Neural crest cell (in vitro differentiated cells): ENCODE measurements at regions not wholly inside any gene's neighbourhood (a gene's known extent, or its start where the extent isn't known, plus 50 kb on each side); places are given as distances from the start of the nearest gene placed in this dataset.

ENCODE experiments used
- DNase-seq: peaks from one replicate; pipeline ENCODE4 v3.0.0; 2021; ENCODE audit warnings: low read depth, mixed read lengths, low spot score
- H3K27ac Mint-ChIP-seq: one replicate; pipeline ENCODE4 v1.8.0; 2021; ENCODE audit warnings: mild to moderate bottlenecking, mixed read lengths; ENCODE audit not compliant: unreplicated experiment
- H3K27me3 Mint-ChIP-seq: 2 replicates; pipeline ENCODE4 v1.8.0; 2021; ENCODE audit warnings: low read depth, mild to moderate bottlenecking, mixed read lengths
- H3K36me3 Mint-ChIP-seq: 2 replicates; pipeline ENCODE4 v1.8.0; 2021; ENCODE audit warnings: low read depth, mild to moderate bottlenecking, mixed read lengths
- H3K4me1 Mint-ChIP-seq: 2 replicates; pipeline ENCODE4 v1.8.0; 2021; ENCODE audit warnings: mixed read lengths
- H3K4me3 Mint-ChIP-seq: one replicate; pipeline ENCODE4 v1.8.0; 2021; ENCODE audit warnings: mild to moderate bottlenecking, mixed read lengths
- H3K9me3 Mint-ChIP-seq: 2 replicates; pipeline ENCODE4 v1.8.0; 2021; ENCODE audit warnings: mixed read lengths
- TF ChIP-seq, protein P1 (sequence below): fragments of 200-600 bp; sonication (generic); conservative IDR thresholded peaks from 2 replicates; pipeline ENCODE4 v1.5.0; 2021; ENCODE audit warnings: antibody characterized with exemption, mild to moderate bottlenecking

DNA sequence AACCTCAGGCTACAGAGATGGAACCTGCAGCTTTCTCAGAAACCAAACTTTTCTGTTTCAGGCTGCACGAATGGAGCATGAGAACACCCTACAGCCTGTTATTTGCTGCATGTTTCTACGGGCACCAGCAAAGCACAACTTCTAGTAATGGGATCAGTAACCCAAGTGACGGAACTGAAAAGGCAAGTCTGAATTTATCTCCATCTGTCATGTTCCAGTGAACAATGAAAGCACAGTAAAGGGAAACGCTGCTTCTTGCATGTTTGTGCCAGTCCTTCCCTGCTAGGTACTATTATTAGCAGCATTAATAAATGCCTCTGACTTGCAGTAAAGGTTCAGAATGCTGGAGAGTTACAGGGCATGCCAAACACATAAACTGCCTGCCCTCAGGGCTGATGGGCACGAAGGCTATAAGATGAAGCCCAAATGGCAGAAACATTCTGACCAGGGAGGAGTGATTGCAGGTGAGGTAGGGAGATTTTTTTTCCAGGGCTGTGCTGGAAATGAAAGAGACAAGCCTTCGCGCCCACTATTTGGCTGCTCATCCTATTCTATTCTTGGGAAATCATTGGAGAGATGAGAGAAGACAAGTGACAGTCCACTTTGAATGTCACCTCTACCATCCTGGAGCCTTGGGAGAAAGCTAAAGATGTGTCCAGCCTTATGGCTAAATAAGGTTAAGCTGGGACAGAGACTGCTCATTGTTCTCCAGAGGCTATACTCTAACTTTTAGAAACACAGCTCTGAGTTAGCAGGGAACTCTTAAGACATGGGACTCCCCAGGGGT is 100.4 kb upstream of the PLXNC1 start:
- no peaks in the 10 kb centered on the region for H3K36me3 Mint-ChIP-seq
- H3K27me3 Mint-ChIP-seq = no peaks in the 10 kb centered on the region
- H3K4me3 Mint-ChIP-seq = no peak overlapping the region
- TF ChIP-seq, protein P1, sequence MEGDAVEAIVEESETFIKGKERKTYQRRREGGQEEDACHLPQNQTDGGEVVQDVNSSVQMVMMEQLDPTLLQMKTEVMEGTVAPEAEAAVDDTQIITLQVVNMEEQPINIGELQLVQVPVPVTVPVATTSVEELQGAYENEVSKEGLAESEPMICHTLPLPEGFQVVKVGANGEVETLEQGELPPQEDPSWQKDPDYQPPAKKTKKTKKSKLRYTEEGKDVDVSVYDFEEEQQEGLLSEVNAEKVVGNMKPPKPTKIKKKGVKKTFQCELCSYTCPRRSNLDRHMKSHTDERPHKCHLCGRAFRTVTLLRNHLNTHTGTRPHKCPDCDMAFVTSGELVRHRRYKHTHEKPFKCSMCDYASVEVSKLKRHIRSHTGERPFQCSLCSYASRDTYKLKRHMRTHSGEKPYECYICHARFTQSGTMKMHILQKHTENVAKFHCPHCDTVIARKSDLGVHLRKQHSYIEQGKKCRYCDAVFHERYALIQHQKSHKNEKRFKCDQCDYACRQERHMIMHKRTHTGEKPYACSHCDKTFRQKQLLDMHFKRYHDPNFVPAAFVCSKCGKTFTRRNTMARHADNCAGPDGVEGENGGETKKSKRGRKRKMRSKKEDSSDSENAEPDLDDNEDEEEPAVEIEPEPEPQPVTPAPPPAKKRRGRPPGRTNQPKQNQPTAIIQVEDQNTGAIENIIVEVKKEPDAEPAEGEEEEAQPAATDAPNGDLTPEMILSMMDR = no peak
- peaks cover 3% of the 10 kb centered on the region for H3K9me3 Mint-ChIP-seq
- no peak overlapping the region for H3K27ac Mint-ChIP-seq
- no peak for DNase-seq
- peaks cover 6% of the 10 kb centered on the region for H3K4me1 Mint-ChIP-seq

DNA sequence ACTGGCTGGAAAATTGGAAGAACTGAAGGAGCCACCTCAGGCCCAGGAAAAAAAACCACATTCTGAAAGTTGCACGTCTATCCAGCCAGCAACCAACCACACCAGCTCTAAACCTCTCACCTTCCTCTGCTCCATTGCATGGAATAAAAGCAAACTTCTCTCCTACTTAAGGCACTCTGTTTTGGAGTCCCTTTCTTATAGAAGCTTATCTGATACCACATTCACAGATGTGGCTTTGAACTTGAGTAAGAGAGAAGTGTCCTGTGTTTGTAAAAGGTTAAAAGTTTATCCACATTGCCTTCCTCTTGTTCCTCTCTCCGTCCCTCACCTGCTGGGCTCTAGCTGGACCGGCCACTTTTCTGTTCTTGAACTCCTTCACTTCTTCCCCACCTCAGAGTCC is 99.6 kb upstream of the PLXNC1 start:
- DNase-seq = no peak
- H3K4me1 Mint-ChIP-seq = peaks cover 9% of the 10 kb centered on the region
- H3K27me3 Mint-ChIP-seq = no peaks in the 10 kb centered on the region
- no peak overlapping the region for H3K27ac Mint-ChIP-seq
- peaks cover 3% of the 10 kb centered on the region for H3K9me3 Mint-ChIP-seq
- TF ChIP-seq, protein P1 = no peak
- H3K4me3 Mint-ChIP-seq = no peak overlapping the region
- no peaks in the 10 kb centered on the region for H3K36me3 Mint-ChIP-seq

- Mint-ChIP-seq H3K4me1 (peaks cover 9% of the 10 kb centered on the region), H3K36me3 (no peaks in the 10 kb centered on the region), H3K27ac (peak overlapping the region; percentile 8), H3K4me3 (no peak overlapping the region), H3K27me3 (no peaks in the 10 kb centered on the region), H3K9me3 (peaks cover 3% of the 10 kb centered on the region)
- DNase-seq = no peak
- TF ChIP-seq, protein P1 = no peak
Observed at GRCh38 chr12:94049718-94050117, 98.7 kb upstream of the PLXNC1 start.

- DNase-seq = no peak
- Mint-ChIP-seq H3K27me3 (no peaks in the 10 kb centered on the region), H3K4me1 (peaks cover 17% of the 10 kb centered on the region), H3K36me3 (no peaks in the 10 kb centered on the region), H3K4me3 (no peak overlapping the region), H3K9me3 (peaks cover 3% of the 10 kb centered on the region), H3K27ac (no peak overlapping the region)
- TF ChIP-seq, protein P1 = no peak
Observed at GRCh38 chr12:94053676-94054075, 94.7 kb upstream of the PLXNC1 start.

GRCh38 chr12:94055528-94055927 is 92.8 kb upstream of the PLXNC1 start:
- no peak for DNase-seq
- Mint-ChIP-seq H3K27ac (no peak overlapping the region), H3K9me3 (peaks cover 3% of the 10 kb centered on the region), H3K4me3 (no peak overlapping the region), H3K4me1 (peaks cover 17% of the 10 kb centered on the region), H3K27me3 (no peaks in the 10 kb centered on the region), H3K36me3 (no peaks in the 10 kb centered on the region)
- TF ChIP-seq, protein P1 = no peak
